Astrocyte of the cerebellum (primary cell): ENCODE measurements at regions not wholly inside any gene's neighbourhood (a gene's known extent, or its start where the extent isn't known, plus 50 kb on each side); places are given as distances from the start of the nearest gene placed in this dataset.

ENCODE experiments used
- DNase-seq: peaks from one replicate; pipeline ENCODE4 v3.0.0-alpha.2; 2011; ENCODE audit warnings: low read depth
- H3K4me3 ChIP-seq: 2 replicates; pipeline ENCODE4 v1.5.1; 2011; ENCODE audit warnings: mild to moderate bottlenecking, low read depth, low read length, moderate library complexity
- CTCF ChIP-seq: IDR thresholded peaks from 2 replicates; pipeline ENCODE4 v1.5.1; 2012; ENCODE audit warnings: low read length, low read depth, moderate library complexity, mild to moderate bottlenecking; ENCODE audit errors: missing control alignments
- in situ Hi-C: cut with HindIII; loops from 2 replicates; pipeline ENCODE4 v1.10.0; 2017; ENCODE audit warnings: low sequenced_read_pairs

- H3K4me3 ChIP-seq: no peak overlapping the region
- in situ Hi-C loops: no loop called here
- no peak for TF ChIP-seq CTCF
- DNase-seq: no peak
Observed at GRCh38 chr4:124955476-124955875, 242.9 kb upstream of the ANKRD50 start.

- TF ChIP-seq CTCF: no peak
- in situ Hi-C loops: no loop called here
- H3K4me3 ChIP-seq: no peak overlapping the region
- no peak for DNase-seq
Observed at GRCh38 chr4:124954046-124954445, 241.5 kb upstream of the ANKRD50 start.

GRCh38 chr4:124953486-124953885 is 241.0 kb upstream of the ANKRD50 start:
- in situ Hi-C loops: no loop called here
- TF ChIP-seq CTCF: no peak
- H3K4me3 ChIP-seq: no peak overlapping the region
- DNase-seq: no peak

GRCh38 chr4:124953061-124953460 is 240.5 kb upstream of the ANKRD50 start:
- TF ChIP-seq CTCF: no peak
- H3K4me3 ChIP-seq: no peak overlapping the region
- DNase-seq: peak; percentile 48
- in situ Hi-C loops: no loop called here

GRCh38 chr4:124952601-124953000 is 240.1 kb upstream of the ANKRD50 start:
- no peak for TF ChIP-seq CTCF
- DNase-seq: no peak
- in situ Hi-C loops: no loop called here
- no peak overlapping the region for H3K4me3 ChIP-seq

GRCh38 chr4:124948976-124949597 is 236.6 kb upstream of the ANKRD50 start:
- H3K4me3 ChIP-seq: no peak overlapping the region
- peak; percentile 31 for DNase-seq
- in situ Hi-C loops: no loop called here
- no peak for TF ChIP-seq CTCF
